ENCODE measurements at regions not wholly inside any gene's neighbourhood (a gene's known extent, or its start where the extent isn't known, plus 50 kb on each side); places are given as distances from the start of the nearest gene placed in this dataset.

DNA sequence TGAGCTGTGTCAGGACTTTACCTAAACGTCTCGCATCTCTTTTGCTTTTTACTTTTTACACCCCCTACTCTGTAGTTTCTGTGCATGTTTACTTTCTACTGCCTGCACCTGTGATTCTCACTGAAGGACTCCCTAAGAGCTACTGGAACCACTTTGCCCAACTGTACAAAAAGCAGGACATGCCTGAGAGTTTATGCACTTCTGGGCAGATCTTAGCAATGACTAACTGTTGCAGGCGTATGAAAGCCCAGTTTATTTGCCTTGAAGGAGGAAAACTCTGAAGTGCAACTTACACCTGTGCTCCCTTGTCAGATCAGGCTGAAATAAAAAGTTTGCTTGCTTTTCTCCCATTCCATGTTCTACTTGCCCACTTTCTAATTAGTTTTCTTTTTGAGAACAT, 467.0 kb upstream of the USP24 start:
- no peak for DNase-seq (ENCODE audit: low read depth)
- no peak overlapping the region for H3K4me3 ChIP-seq (ENCODE audit: low read depth, low read length)
- no peak for TF ChIP-seq CTCF (IDR thresholded peaks at IDR 0.05; ENCODE audit: insufficient read depth, low read depth, low read length, missing control alignments)

DNA sequence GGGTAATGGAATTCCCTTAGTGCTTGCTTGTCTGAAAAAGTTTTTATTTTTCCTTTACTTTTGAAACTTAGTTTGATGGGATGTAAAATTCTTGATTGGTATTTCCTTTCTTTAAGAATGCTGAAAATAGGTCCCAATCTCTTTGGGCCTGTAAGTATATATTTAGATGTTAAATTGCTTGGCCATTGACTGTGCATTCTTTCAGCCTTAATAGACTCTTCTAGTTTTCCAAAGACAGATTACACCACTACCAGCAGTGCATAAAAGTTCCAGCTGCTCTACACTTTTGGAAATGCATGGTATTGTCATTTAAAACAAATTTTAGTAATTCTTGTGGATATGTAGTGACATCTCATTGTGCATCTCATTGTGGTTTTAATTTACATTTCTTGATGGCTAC, 464.8 kb upstream of the USP24 start:
- no peak overlapping the region for H3K4me3 ChIP-seq (ENCODE audit: low read depth, low read length)
- DNase-seq (ENCODE audit: low read depth): no peak
- TF ChIP-seq CTCF (IDR thresholded peaks at IDR 0.05; ENCODE audit: insufficient read depth, low read depth, low read length, missing control alignments): no peak

DNA sequence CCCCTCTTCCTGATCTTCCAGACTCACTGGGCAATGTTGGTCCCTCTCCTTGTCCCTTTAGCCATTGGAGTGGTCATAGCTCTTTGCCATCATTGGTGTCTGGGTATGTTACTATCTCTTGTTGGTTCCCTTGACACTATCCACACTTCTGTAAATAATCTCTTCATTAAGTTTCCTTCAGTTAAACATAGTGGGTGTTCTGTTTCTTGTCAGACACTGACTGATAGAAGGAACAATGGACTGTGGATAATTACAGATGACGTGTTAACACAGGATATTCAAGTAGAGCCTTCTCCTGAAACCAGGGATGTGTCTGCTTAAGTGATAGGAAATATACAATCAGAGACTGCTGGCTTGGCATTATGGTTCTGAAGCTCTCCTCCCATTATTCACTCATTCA, 458.3 kb upstream of the USP24 start:
- no peak for TF ChIP-seq CTCF (IDR thresholded peaks at IDR 0.05; ENCODE audit: insufficient read depth, low read depth, low read length, missing control alignments)
- no peak overlapping the region for H3K4me3 ChIP-seq (ENCODE audit: low read depth, low read length)
- DNase-seq (ENCODE audit: low read depth): no peak

DNA sequence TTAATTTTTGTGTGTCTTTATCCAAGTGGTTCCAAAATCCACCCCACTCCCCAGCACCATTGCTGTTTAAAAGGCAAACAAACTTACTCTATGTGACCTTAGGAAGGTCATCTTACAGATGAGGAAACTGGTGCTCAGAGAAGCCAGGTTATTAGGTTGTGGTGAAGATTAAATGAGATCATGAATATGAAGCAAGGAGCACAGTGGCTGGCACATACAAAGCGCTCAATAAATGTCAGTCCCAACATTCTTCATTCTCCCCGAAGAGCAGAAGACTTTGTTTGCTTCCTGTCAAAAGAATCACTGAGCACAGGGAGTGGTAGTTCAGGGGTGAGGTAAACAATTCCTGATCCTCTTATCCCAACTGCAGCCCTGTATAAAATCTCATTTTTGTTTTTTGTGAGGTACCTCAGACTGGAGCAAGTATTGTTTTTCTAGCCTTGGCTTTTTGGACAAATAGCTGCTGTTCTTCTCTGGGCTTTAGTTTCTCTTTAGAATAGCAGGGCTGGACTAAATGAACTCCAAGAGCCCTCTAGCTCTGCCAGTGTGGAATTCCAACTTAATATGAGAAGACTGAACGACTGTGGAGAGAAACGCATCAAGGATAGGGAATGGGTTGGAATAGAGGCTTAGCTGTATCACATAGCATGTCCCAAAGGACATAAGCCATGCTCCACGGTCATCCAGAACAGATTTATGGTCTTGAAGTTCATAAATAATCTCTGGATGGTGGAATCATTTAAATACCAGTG, 455.3 kb upstream of the USP24 start:
- no peak overlapping the region for H3K4me3 ChIP-seq (ENCODE audit: low read depth, low read length)
- DNase-seq (ENCODE audit: low read depth): no peak
- no peak for TF ChIP-seq CTCF (IDR thresholded peaks at IDR 0.05; ENCODE audit: insufficient read depth, low read depth, low read length, missing control alignments)

GRCh38 chr1:55669293-55669692, 454.1 kb upstream of the USP24 start:
- no peak for TF ChIP-seq CTCF (IDR thresholded peaks at IDR 0.05; ENCODE audit: insufficient read depth, low read depth, low read length, missing control alignments)
- no peak overlapping the region for H3K4me3 ChIP-seq (ENCODE audit: low read depth, low read length)
- DNase-seq (ENCODE audit: low read depth): no peak

GRCh38 chr1:55662875-55663274, 447.7 kb upstream of the USP24 start:
- no peak for DNase-seq (ENCODE audit: low read depth)
- TF ChIP-seq CTCF (IDR thresholded peaks at IDR 0.05; ENCODE audit: insufficient read depth, low read depth, low read length, missing control alignments): no peak
- H3K4me3 ChIP-seq (ENCODE audit: low read depth, low read length): no peak overlapping the region

DNA sequence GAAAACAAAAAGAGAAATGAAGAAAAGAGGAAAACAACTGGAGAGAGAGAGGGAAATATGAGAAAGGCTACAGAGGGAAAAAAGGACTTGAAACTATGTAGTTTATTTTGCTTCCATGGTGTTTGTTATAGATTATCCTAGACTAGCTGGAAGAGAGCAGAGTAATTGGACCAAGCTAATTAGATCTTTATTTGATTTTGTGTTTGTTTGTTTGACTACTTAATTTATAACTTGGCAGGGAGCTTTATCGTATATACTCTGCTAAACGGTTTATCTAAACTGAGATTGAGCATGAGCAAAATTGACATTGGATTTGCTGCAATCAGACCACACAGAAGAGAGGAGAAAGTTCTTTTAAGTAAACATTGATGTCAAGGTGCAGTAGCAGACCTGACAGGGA, 443.8 kb upstream of the USP24 start:
- H3K4me3 ChIP-seq (ENCODE audit: low read depth, low read length): no peak overlapping the region
- TF ChIP-seq CTCF (IDR thresholded peaks at IDR 0.05; ENCODE audit: insufficient read depth, low read depth, low read length, missing control alignments): no peak
- DNase-seq (ENCODE audit: low read depth): no peak
